HepG2 (cell line): ENCODE measurements at regions not wholly inside any gene's neighbourhood (a gene's known extent, or its start where the extent isn't known, plus 50 kb on each side); places are given as distances from the start of the nearest gene placed in this dataset.

ENCODE experiments used
- ATAC-seq: fragments of 200-7000 bp; cut with Tn5 transposase; 3 replicates; pipeline ENCODE4 v1.9.1; 2020; ENCODE audit warnings: mild to moderate bottlenecking, moderate library complexity
- BruUV-seq: library from RNA; stranded (reverse); fragments of 400-500 nt; replicated peaks from 2 replicates; lab custom pipeline; 2021; lab: Mats Ljungman, UMichigan
- CTCF ChIA-PET: fragments of 300-600 bp; formaldehyde crosslinking; extraction: SDS; loops from one replicate; lab custom pipeline; 2021; ENCODE audit warnings: low total read pairs, inconsistent platforms, low intra/inter-chr PET ratio; lab: Yijun Ruan, JAX
- POLR2A ChIA-PET: fragments of 350-600 bp; sonication (Branson Sonifier 250); formaldehyde crosslinking; loops from one replicate; lab custom pipeline; 2020; ENCODE audit warnings: antibody characterized with exemption, inconsistent platforms; lab: Yijun Ruan, JAX
- DNase-seq: peaks from one replicate; pipeline ENCODE4 v3.0.0-alpha.2; 2015; ENCODE audit warnings: low spot score
- FAIRE-seq: peaks from 3 replicates; lab custom pipeline; 2011; peaks lifted over from hg19 to GRCh38; lab: Jason Lieb, UNC
- H2AFZ ChIP-seq: one replicate; pipeline ENCODE4 v1.6.1; 2011; ENCODE audit warnings: low read length, inconsistent platforms
- H3K27ac ChIP-seq: fragments of 300-600 bp; 3 replicates; pipeline ENCODE4 v1.8.0; 2011; ENCODE audit warnings: mixed run types, mild to moderate bottlenecking, mixed read lengths, low read length, inconsistent platforms; ENCODE audit not compliant: insufficient read depth; ENCODE audit errors: extremely low read length
- H3K27me3 ChIP-seq, 2 experiments: fragments of 200-600 bp in 1 of 2; 2 replicates in 1 of 2; 3 replicates in 1 of 2; pipeline versions ENCODE4 v1.6.0 to v1.8.0; 2011; ENCODE audit warnings: low read length in 2 of 2, mild to moderate bottlenecking in 2 of 2, moderate library complexity in 2 of 2, inconsistent platforms in 1 of 2; ENCODE audit not compliant: insufficient read depth in 2 of 2, control insufficient read depth in 1 of 2
- H3K36me3 ChIP-seq, 2 experiments: fragments of 200-600 bp in 1 of 2; replicated peaks in 1 of 2; 2 replicates in 1 of 2; 3 replicates in 1 of 2; pipeline versions ENCODE4 v1.5.1 to v1.8.0; 2011; ENCODE audit warnings: low read length in 2 of 2, inconsistent platforms in 1 of 2; ENCODE audit not compliant: insufficient read depth in 2 of 2, control insufficient read depth in 1 of 2
- H3K4me1 ChIP-seq: 2 replicates; pipeline ENCODE4 v1.5.1; 2012; ENCODE audit warnings: low read length, inconsistent platforms; ENCODE audit not compliant: insufficient read depth
- H3K4me2 ChIP-seq: 2 replicates; pipeline ENCODE4 v1.6.0; 2011; ENCODE audit warnings: low read depth, low read length, inconsistent platforms
- H3K4me3 ChIP-seq, 3 experiments: fragments of 200-600 bp in 1 of 3; sonication (generic), shearing (Covaris generic) in 1 of 3; replicated peaks in 1 of 3; 2 replicates each; pipeline ENCODE4 v1.5.1; 2011 to 2016; ENCODE audit warnings: low read length in 3 of 3, inconsistent platforms in 2 of 3, low read depth in 2 of 3, mild to moderate bottlenecking in 2 of 3, control low read depth in 1 of 3, mixed read lengths in 1 of 3; ENCODE audit not compliant: insufficient read depth in 1 of 3
- H3K79me2 ChIP-seq: one replicate; pipeline ENCODE4 v1.6.1; 2011; ENCODE audit warnings: low read length, inconsistent platforms; ENCODE audit not compliant: insufficient read depth
- H3K9ac ChIP-seq: 2 replicates; pipeline ENCODE4 v1.6.0; 2011; ENCODE audit warnings: mild to moderate bottlenecking, low read depth, low read length, inconsistent platforms; ENCODE audit not compliant: insufficient read depth
- H3K9me3 ChIP-seq: 2 replicates; pipeline ENCODE4 v1.5.1; 2012; ENCODE audit warnings: mild to moderate bottlenecking, low read length
- H4K20me1 ChIP-seq: 2 replicates; pipeline ENCODE4 v1.6.0; 2011; ENCODE audit warnings: inconsistent platforms, mild to moderate bottlenecking, low read length, moderate library complexity; ENCODE audit not compliant: insufficient read depth
- AHR ChIP-seq: IDR thresholded peaks from 2 replicates; pipeline ENCODE4 v1.6.1; 2018; ENCODE audit warnings: missing genetic modification reagents, missing compliant biosample characterization
- FOXC1 ChIP-seq: sonication (generic); formaldehyde crosslinking; IDR thresholded peaks from 2 replicates; pipeline ENCODE4 v1.8.0; 2022; ENCODE audit warnings: mild to moderate bottlenecking, missing genetic modification reagents, borderline replicate concordance
- FOXK1 ChIP-seq: sonication (generic); formaldehyde crosslinking; IDR thresholded peaks from 2 replicates; pipeline ENCODE4 v1.4.0; 2020; ENCODE audit warnings: low read depth, missing genetic modification reagents, borderline replicate concordance
- JUN ChIP-seq: sonication (generic); formaldehyde crosslinking; IDR thresholded peaks from 2 replicates; pipeline ENCODE4 v1.4.0; 2020; ENCODE audit warnings: mild to moderate bottlenecking, missing genetic modification reagents
- KLF11 ChIP-seq: IDR thresholded peaks from 2 replicates; pipeline ENCODE4 v1.6.1; 2016; ENCODE audit warnings: missing compliant biosample characterization
- KLF6 ChIP-seq: IDR thresholded peaks from 2 replicates; pipeline ENCODE4 v1.8.0; 2016; ENCODE audit warnings: missing biosample characterization, missing genetic modification reagents
- MXD4 ChIP-seq: IDR thresholded peaks from 2 replicates; pipeline ENCODE4 v1.6.1; 2016; ENCODE audit warnings: mild to moderate bottlenecking, missing biosample characterization, missing genetic modification reagents
- MYC ChIP-seq: sonication (generic); formaldehyde crosslinking; IDR thresholded peaks from 2 replicates; pipeline ENCODE4 v1.9.0; 2021; ENCODE audit warnings: missing genetic modification reagents, borderline replicate concordance
- NFKB2 ChIP-seq: sonication (generic); formaldehyde crosslinking; IDR thresholded peaks from 2 replicates; pipeline ENCODE4 v1.4.0; 2020; ENCODE audit warnings: missing genetic modification reagents, borderline replicate concordance
- POLR2A ChIP-seq, 2 experiments: IDR thresholded peaks; 2 replicates each; pipeline ENCODE4 v1.6.1; 2011; ENCODE audit warnings: low read depth in 2 of 2, low read length in 2 of 2, mild to moderate bottlenecking in 1 of 2, moderate library complexity in 1 of 2; ENCODE audit not compliant: insufficient read depth in 1 of 2
- SALL2 ChIP-seq: sonication (generic); formaldehyde crosslinking; IDR thresholded peaks from 2 replicates; pipeline ENCODE4 v1.8.1; 2023; ENCODE audit warnings: mild to moderate bottlenecking, missing genetic modification reagents, inconsistent platforms
- SMAD9 ChIP-seq: sonication (generic); formaldehyde crosslinking; IDR thresholded peaks from 2 replicates; pipeline ENCODE4 v1.5.1; 2020; ENCODE audit warnings: mild to moderate bottlenecking, missing genetic modification reagents
- SPEN ChIP-seq: sonication (generic); formaldehyde crosslinking; IDR thresholded peaks from 2 replicates; pipeline ENCODE4 v1.5.1; 2020; ENCODE audit warnings: low read depth, mild to moderate bottlenecking, missing genetic modification reagents
- SSRP1 ChIP-seq: IDR thresholded peaks from 2 replicates; pipeline ENCODE4 v1.6.1; 2016; ENCODE audit warnings: control low read depth
- ZBTB44 ChIP-seq: sonication (generic); formaldehyde crosslinking; IDR thresholded peaks from 2 replicates; pipeline ENCODE4 v1.4.0; 2020; ENCODE audit warnings: missing genetic modification reagents
- ZFP82 ChIP-seq: sonication (generic); formaldehyde crosslinking; IDR thresholded peaks from 2 replicates; pipeline ENCODE4 v1.5.1; 2020; ENCODE audit warnings: mild to moderate bottlenecking, missing genetic modification reagents, borderline replicate concordance
- ZNF564 ChIP-seq: sonication (generic); formaldehyde crosslinking; IDR thresholded peaks from 2 replicates; pipeline ENCODE4 v1.8.1; 2023; ENCODE audit warnings: mild to moderate bottlenecking, missing genetic modification reagents
- ZNF772 ChIP-seq: sonication (generic); formaldehyde crosslinking; IDR thresholded peaks from 2 replicates; pipeline ENCODE4 v1.5.0; 2020; ENCODE audit warnings: mild to moderate bottlenecking, missing genetic modification reagents
- WGBS: methylation state at CpG from one replicate; pipeline ENCODE4 v1.1.6; 2017; ENCODE audit warnings: low lambda C conversion rate; 5-methylcytosine and 5-hydroxymethylcytosine counted together
- in situ Hi-C: cut with HindIII; loops from 2 replicates; pipeline ENCODE4 v1.10.0; 2017; ENCODE audit warnings: low pct_unique_long_range_greater_than_20kb; ENCODE audit not compliant: extremely low pct_ligation_motif_present
- intact Hi-C: fragments of 100-400 bp; cut with micrococcal nuclease; formaldehyde crosslinking; loops from one replicate; pipeline ENCODE4 v1.10.0; 2022; ENCODE audit not compliant: unreplicated experiment
- TF ChIP-seq, protein P1 (sequence below): sonication (generic); formaldehyde crosslinking; IDR thresholded peaks from 2 replicates; pipeline ENCODE4 v1.5.0; 2020; ENCODE audit warnings: missing genetic modification reagents
- TF ChIP-seq, protein P2 (sequence below): sonication (generic); formaldehyde crosslinking; IDR thresholded peaks from 2 replicates; pipeline ENCODE4 v1.8.0; 2022; ENCODE audit warnings: mild to moderate bottlenecking, missing genetic modification reagents, moderate library complexity

DNA sequence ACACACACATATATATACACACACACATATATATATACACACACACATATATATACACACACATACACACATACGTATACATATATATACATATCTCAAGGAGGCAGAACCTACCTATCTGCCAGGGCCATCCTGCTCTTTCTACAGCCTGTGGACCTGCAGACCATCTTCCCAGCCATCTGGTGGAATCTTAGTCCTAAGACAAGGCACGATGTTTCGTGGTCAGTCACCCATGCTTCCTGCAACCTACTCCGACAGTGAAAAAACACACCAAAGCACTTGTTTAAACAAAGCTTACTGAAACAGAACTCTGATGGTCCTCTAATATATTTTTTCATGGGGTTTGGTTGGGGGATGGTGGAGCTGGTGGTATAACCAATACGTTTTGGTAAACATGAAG, 164.2 kb upstream of the ZNF521 start:
- FAIRE-seq (no peak), DNase-seq (no peak), ATAC-seq (no peak)
- ChIA-PET CTCF (no interaction called here), POLR2A (no interaction called here)
- Histone ChIP-seq H3K79me2 (no peaks in the 10 kb centered on the region), H3K4me2 (no peak overlapping the region), H3K27me3 (no peaks in the 10 kb centered on the region; a peak in 1 of 5 replicates), H3K36me3 (no peaks in the 10 kb centered on the region), H2AFZ (no peak overlapping the region), H3K9me3 (no peaks in the 10 kb centered on the region), H3K9ac (no peak overlapping the region), H3K27ac (no peak overlapping the region), H4K20me1 (no peaks in the 10 kb centered on the region), H3K4me3 (no peak overlapping the region), H3K4me1 (no peaks in the 10 kb centered on the region)
- no TSS peak for BruUV-seq
- TF ChIP-seq NFKB2 (CRISPR knock-in tag) (no peak), FOXK1 (CRISPR knock-in tag) (no peak), SPEN (CRISPR knock-in tag) (no peak), MXD4 (CRISPR knock-in tag) (no peak), JUN (CRISPR knock-in tag) (no peak)
- intact Hi-C loops = no loop called here
- WGBS = 5% methylated on average over 5 of the region's 5 CpGs
- in situ Hi-C loops = no loop called here

DNA sequence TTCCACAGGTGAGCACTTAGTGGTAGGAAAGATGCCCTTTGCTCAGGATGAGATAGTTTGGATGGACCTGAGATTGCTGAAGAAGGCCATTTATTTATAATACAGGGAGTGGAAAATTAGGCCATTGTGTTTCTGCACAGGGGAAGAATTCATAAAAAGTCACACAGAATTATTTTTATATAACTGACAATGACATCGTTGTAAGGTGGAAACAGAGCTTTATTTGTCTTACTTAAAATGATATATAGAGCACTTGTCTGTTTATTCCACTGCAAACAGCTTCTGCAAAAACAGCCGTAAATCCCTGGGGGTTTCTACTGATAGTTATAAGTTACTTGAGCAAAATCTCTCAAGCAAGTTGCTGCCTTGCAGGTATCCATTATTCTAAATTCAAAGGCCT, 158.1 kb upstream of the ZNF521 start:
- Histone ChIP-seq H3K9me3 (no peaks in the 10 kb centered on the region), H3K27ac (no peak overlapping the region), H3K4me2 (no peak overlapping the region), H3K79me2 (no peaks in the 10 kb centered on the region), H3K4me1 (no peaks in the 10 kb centered on the region), H3K27me3 (no peaks in the 10 kb centered on the region), H4K20me1 (no peaks in the 10 kb centered on the region), H3K4me3 (no peak overlapping the region), H3K36me3 (no peaks in the 10 kb centered on the region), H2AFZ (no peak overlapping the region), H3K9ac (no peak overlapping the region)
- intact Hi-C loops = no loop called here
- DNase-seq (no peak), FAIRE-seq (no peak), ATAC-seq (no peak)
- in situ Hi-C loops = no loop called here
- POLR2A ChIA-PET = no interaction called here
- 32% methylated on average over 2 of the region's 2 CpGs for WGBS
- CTCF ChIA-PET = no interaction called here
- BruUV-seq = no TSS peak
- no peak for TF ChIP-seq KLF6 (CRISPR knock-in tag)
- no peak for TF ChIP-seq SSRP1 (CRISPR knock-in tag)
- TF ChIP-seq, protein P1, sequence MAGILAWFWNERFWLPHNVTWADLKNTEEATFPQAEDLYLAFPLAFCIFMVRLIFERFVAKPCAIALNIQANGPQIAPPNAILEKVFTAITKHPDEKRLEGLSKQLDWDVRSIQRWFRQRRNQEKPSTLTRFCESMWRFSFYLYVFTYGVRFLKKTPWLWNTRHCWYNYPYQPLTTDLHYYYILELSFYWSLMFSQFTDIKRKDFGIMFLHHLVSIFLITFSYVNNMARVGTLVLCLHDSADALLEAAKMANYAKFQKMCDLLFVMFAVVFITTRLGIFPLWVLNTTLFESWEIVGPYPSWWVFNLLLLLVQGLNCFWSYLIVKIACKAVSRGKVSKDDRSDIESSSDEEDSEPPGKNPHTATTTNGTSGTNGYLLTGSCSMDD (CRISPR knock-in tag) = no peak
- no peak for TF ChIP-seq MYC
- no peak for TF ChIP-seq ZFP82 (CRISPR knock-in tag)
- TF ChIP-seq SMAD9 (CRISPR knock-in tag) = no peak
- no peak for TF ChIP-seq ZBTB44 (CRISPR knock-in tag)
- TF ChIP-seq SALL2 (CRISPR knock-in tag) = no peak
- no peak for TF ChIP-seq POLR2A (IDR thresholded peaks at IDR 0.05; ENCODE audit: insufficient read depth in 1 of 2, low read depth in 2 of 2, low read length in 2 of 2)
- TF ChIP-seq ZNF772 = no peak
- TF ChIP-seq AHR (CRISPR knock-in tag) = no peak
- no peak for TF ChIP-seq FOXC1 (CRISPR knock-in tag)
- TF ChIP-seq ZNF564 (CRISPR knock-in tag) = no peak
- TF ChIP-seq KLF11 (CRISPR knock-in tag) = no peak
- TF ChIP-seq, protein P2, sequence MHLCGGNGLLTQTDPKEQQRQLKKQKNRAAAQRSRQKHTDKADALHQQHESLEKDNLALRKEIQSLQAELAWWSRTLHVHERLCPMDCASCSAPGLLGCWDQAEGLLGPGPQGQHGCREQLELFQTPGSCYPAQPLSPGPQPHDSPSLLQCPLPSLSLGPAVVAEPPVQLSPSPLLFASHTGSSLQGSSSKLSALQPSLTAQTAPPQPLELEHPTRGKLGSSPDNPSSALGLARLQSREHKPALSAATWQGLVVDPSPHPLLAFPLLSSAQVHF (CRISPR knock-in tag) = no peak
